Panc1 (cell line): ENCODE measurements at regions not wholly inside any gene's neighbourhood (a gene's known extent, or its start where the extent isn't known, plus 50 kb on each side); places are given as distances from the start of the nearest gene placed in this dataset.

Experiments used
- ATAC-seq: fragments of 200-7000 bp; cut with Tn5 transposase; 2 replicates; pipeline ENCODE4 v1.9.1; 2020; ENCODE audit warnings: mild to moderate bottlenecking, moderate library complexity
- BruUV-seq: library from RNA; stranded (reverse); fragments of 400-500 nt; replicated peaks from 2 replicates; lab custom pipeline; 2021; lab: Mats Ljungman, UMichigan
- CTCF ChIA-PET: fragments of 300-600 bp; sonication (Branson Sonifier 250); formaldehyde crosslinking; loops from one replicate; lab custom pipeline; 2022; ENCODE audit warnings: antibody characterized with exemption; lab: Charles Lee
- POLR2A ChIA-PET: fragments of 300-600 bp; sonication (Branson Sonifier 250); formaldehyde crosslinking; loops from one replicate; lab custom pipeline; 2022; ENCODE audit warnings: antibody characterized with exemption; lab: Charles Lee
- DNase-seq: peaks from one replicate; pipeline ENCODE4 v3.0.0-alpha.2; 2010; ENCODE audit warnings: low read depth, low spot score
- H3K27ac ChIP-seq: 2 replicates; pipeline ENCODE4 v1.5.1; 2011; ENCODE audit warnings: mild to moderate bottlenecking, low read length, inconsistent platforms
- H3K27me3 ChIP-seq: fragments of 200-500 bp; sonication (Bioruptor generic); 2 replicates; pipeline ENCODE4 v1.6.0; 2014; ENCODE audit warnings: low read length, inconsistent platforms; ENCODE audit not compliant: control insufficient read depth, insufficient read depth
- H3K36me3 ChIP-seq: fragments of 200-500 bp; sonication (Bioruptor generic); 2 replicates; pipeline ENCODE4 v1.5.1; 2014; ENCODE audit warnings: inconsistent platforms, mild to moderate bottlenecking, low read length, moderate library complexity; ENCODE audit not compliant: control insufficient read depth, insufficient read depth
- H3K4me1 ChIP-seq: 2 replicates; pipeline ENCODE4 v1.5.1; 2011; ENCODE audit warnings: inconsistent platforms, mild to moderate bottlenecking, low read length, moderate library complexity; ENCODE audit not compliant: control insufficient read depth, insufficient read depth
- H3K4me3 ChIP-seq, 2 experiments: 2 replicates each; pipeline ENCODE4 v1.5.1; 2011 to 2012; ENCODE audit warnings: low read depth in 2 of 2, low read length in 2 of 2, mild to moderate bottlenecking in 2 of 2, inconsistent platforms in 1 of 2, moderate library complexity in 1 of 2
- H3K9me3 ChIP-seq: fragments of 200-500 bp; sonication (Bioruptor generic); 2 replicates; pipeline ENCODE4 v1.5.1; 2014; ENCODE audit warnings: low read depth, mild to moderate bottlenecking, inconsistent platforms, low read length, moderate library complexity; ENCODE audit not compliant: control insufficient read depth, insufficient read depth
- CTCF ChIP-seq: fragments of 450-650 bp; IDR thresholded peaks from 2 replicates; pipeline ENCODE4 v1.5.1; 2017; ENCODE audit warnings: mild to moderate bottlenecking
- POLR2AphosphoS5 ChIP-seq: IDR thresholded peaks from 2 replicates; pipeline ENCODE4 v1.6.1; 2012; ENCODE audit warnings: mild to moderate bottlenecking, low read depth, low read length, moderate library complexity
- SIN3A ChIP-seq: IDR thresholded peaks from 2 replicates; pipeline ENCODE4 v1.6.1; 2012; ENCODE audit warnings: low read depth, mild to moderate bottlenecking, low read length, moderate library complexity, borderline replicate concordance; ENCODE audit not compliant: insufficient read depth
- TCF7L2 ChIP-seq: IDR thresholded peaks from 2 replicates; pipeline ENCODE4 v1.6.1; 2011; ENCODE audit warnings: mild to moderate bottlenecking, low read depth, low read length, inconsistent platforms
- in situ Hi-C: cut with HindIII; loops from 2 replicates; pipeline ENCODE4 v1.10.0; 2016; ENCODE audit warnings: low sequenced_read_pairs, low pct_unique_long_range_greater_than_20kb
- intact Hi-C: fragments of 100-400 bp; cut with micrococcal nuclease; formaldehyde crosslinking; loops from one replicate; pipeline ENCODE4 v1.10.0; 2022; ENCODE audit not compliant: unreplicated experiment
- TF ChIP-seq, protein P1 (sequence below), 2 experiments: IDR thresholded peaks; 2 replicates each; pipeline ENCODE4 v1.6.1; 2011 to 2012; ENCODE audit warnings: low read depth in 2 of 2, control low read depth in 1 of 2, low read length in 1 of 2, mild to moderate bottlenecking in 1 of 2, moderate library complexity in 1 of 2; ENCODE audit not compliant: insufficient read depth in 1 of 2

DNA sequence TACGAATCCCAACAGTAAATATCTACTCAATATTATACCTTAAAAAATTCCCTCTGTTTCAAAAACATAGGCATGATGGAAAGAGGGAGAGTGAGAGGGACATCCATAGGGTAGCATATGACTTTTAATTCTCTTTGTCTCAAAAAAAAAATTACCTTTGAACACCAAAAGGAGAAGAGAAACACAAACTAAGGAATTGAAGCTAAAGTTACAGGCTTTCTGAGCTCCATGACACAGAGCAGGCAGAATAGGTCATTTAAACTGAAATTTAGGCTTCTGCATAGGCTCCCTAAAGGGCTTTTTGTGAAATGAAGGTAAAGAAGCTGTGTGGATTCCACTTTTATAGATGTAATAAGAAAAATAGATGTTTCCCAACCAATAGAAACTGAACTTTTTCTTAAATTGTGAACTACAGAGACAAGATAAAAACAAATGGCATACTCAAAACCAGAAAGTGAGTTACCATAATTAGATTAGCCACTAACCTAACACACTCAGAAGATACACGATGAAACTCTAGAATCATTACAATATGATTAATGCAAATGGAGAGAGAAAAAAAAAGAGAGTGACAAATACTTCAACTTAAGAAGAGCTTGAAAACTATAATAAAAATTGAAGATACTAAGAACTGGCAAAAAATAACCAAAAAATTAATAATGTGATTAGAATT lies 584.6 kb downstream of the GABRG1 start:
- in situ Hi-C loops (no loop called here), intact Hi-C loops (no loop called here)
- BruUV-seq = no TSS peak
- Histone ChIP-seq H3K27ac (no peak overlapping the region), H3K4me3 (no peak overlapping the region), H3K9me3 (no peaks in the 10 kb centered on the region), H3K4me1 (no peaks in the 10 kb centered on the region), H3K27me3 (no peaks in the 10 kb centered on the region), H3K36me3 (no peaks in the 10 kb centered on the region)
- ATAC-seq = no peak
- ChIA-PET POLR2A (no interaction called here), CTCF (no interaction called here)
- TF ChIP-seq POLR2AphosphoS5 (no peak), CTCF (no peak), TCF7L2 (no peak), SIN3A (no peak)
- TF ChIP-seq, protein P1, sequence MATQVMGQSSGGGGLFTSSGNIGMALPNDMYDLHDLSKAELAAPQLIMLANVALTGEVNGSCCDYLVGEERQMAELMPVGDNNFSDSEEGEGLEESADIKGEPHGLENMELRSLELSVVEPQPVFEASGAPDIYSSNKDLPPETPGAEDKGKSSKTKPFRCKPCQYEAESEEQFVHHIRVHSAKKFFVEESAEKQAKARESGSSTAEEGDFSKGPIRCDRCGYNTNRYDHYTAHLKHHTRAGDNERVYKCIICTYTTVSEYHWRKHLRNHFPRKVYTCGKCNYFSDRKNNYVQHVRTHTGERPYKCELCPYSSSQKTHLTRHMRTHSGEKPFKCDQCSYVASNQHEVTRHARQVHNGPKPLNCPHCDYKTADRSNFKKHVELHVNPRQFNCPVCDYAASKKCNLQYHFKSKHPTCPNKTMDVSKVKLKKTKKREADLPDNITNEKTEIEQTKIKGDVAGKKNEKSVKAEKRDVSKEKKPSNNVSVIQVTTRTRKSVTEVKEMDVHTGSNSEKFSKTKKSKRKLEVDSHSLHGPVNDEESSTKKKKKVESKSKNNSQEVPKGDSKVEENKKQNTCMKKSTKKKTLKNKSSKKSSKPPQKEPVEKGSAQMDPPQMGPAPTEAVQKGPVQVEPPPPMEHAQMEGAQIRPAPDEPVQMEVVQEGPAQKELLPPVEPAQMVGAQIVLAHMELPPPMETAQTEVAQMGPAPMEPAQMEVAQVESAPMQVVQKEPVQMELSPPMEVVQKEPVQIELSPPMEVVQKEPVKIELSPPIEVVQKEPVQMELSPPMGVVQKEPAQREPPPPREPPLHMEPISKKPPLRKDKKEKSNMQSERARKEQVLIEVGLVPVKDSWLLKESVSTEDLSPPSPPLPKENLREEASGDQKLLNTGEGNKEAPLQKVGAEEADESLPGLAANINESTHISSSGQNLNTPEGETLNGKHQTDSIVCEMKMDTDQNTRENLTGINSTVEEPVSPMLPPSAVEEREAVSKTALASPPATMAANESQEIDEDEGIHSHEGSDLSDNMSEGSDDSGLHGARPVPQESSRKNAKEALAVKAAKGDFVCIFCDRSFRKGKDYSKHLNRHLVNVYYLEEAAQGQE (IDR thresholded peaks at IDR 0.05; ENCODE audit: insufficient read depth in 1 of 2, low read depth in 2 of 2, low read length in 1 of 2) = no peak
- DNase-seq = no peak

- no peaks in the 10 kb centered on the region for H3K4me1 ChIP-seq
- H3K4me3 ChIP-seq = no peak overlapping the region
- in situ Hi-C loops = no loop called here
- no peak overlapping the region for H3K27ac ChIP-seq
- no peaks in the 10 kb centered on the region for H3K27me3 ChIP-seq
- no peaks in the 10 kb centered on the region; the same call in 1 of the 2 replicates for H3K36me3 ChIP-seq
- intact Hi-C loops = no loop called here
- DNase-seq = no peak
- ChIA-PET POLR2A (no interaction called here), CTCF (no interaction called here)
- no peak for ATAC-seq
- TF ChIP-seq, protein P1 (IDR thresholded peaks at IDR 0.05; ENCODE audit: insufficient read depth in 1 of 2, low read depth in 2 of 2, low read length in 1 of 2) = no peak
- TF ChIP-seq POLR2AphosphoS5 (no peak), TCF7L2 (no peak), SIN3A (no peak), CTCF (no peak)
- no TSS peak for BruUV-seq
- no peaks in the 10 kb centered on the region for H3K9me3 ChIP-seq
Observed at GRCh38 chr4:45530498-45530897, 593.4 kb downstream of the GABRG1 start.
